Midbrain (tissue), 1 donor: ENCODE measurements at regions not wholly inside any gene's neighbourhood (a gene's known extent, or its start where the extent isn't known, plus 50 kb on each side); places are given as distances from the start of the nearest gene placed in this dataset.
"Not testable (repeated sequence)": the region's sequence is repeated elsewhere in the genome, so short reads cannot be mapped to it uniquely, and the experiment has no call there.

Source experiments
- DNase-seq: peaks from one replicate; lab custom pipeline; 2025; lab: John Stamatoyannopoulos, UW

DNA sequence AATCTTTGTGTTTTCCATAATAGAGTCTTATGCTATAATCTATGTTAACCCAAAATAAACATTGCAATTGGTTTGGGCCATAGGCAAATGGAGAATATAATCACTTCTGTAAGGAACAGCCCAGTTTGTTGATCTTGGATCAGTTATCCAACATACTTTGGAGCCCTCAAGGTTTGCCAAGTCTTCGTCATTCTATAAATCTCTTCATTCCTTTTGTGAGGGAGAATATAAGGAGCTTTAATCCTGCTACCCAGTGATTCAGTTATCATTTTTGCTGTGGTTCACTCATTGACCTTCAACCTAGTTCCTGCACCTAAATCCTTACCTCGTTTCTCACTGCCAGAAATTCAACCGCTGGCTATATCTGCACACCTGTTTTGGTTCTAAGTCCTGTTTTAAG is 500.3 kb upstream of the PTCHD4 start:
- DNase-seq, result no peak

DNA sequence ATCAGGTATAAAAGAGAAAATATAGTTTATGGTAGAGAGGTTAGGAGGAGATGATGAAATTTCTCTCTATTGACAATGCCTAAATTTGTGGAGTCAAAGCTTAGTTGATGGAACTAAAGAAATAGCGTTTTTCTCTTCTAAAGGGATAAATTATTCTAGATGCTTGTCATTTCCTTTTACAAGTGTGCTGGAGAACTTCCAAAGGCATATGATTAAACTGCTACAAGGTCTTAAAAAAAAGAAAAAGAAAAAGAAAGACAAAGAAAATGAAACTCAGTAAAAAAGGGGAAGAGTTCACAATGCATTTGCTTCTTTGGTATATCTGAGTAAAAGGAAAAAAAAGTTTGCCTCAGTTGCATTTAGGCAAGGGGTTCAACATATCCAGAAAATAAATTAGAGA is 499.8 kb upstream of the PTCHD4 start:
- no peak for DNase-seq

DNA sequence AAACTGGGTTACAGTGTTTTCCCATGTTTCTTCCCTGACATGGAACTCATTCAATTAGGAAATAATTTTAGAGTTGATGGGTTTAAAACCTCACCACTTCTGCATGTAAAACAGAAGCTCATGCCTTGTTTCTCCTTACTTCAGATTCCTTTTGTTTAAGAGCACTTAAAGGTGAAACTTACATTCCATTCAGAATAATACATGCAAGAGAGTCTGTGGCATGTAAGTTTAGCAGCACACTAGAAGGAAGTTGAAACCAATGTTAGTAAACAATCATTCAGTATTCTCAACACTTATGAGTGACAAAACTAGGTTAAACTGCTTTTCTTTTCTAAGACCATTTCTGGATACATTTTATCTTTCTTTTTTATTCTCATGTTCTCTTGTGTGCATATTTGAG is 495.6 kb upstream of the PTCHD4 start:
- DNase-seq, result no peak

DNA sequence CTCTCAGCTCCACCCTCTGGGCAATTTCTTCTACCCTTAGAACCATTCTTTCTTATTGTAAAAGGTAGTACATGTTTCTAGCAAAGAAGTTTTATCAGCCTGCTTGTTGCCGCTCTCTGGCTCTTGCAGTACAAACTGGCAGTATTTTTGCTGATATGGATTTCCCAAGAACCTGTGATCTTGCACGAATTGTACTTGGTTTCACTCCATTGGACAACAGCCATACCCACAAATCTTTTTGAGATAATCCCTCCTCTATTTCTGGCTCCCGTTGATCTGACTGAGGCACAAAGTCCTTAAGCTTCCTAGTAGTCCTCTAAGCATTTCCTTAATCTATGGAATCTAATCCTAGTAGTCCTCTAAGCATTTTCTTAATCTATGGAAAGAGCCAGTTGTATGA is 487.0 kb upstream of the PTCHD4 start:
- no peak for DNase-seq

DNA sequence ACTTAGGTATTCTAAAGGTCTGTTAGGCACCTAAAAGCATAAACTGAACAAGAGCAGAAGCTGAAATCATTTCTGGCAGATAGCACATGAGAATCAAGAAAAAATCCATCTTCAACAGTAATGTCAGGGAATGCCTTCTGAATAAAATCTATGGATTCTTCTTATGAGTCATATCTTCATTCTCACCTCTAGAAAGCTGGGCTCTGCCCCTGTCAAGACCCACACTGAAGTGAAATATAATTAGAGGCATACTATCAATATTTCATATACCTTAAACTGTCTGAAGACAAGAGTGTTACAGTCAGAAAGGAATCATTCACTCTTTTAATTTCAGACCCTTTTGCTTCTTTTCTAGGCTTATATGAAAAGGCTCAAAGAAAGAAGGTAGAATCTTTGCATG is 485.8 kb upstream of the PTCHD4 start:
- no peak for DNase-seq

DNA sequence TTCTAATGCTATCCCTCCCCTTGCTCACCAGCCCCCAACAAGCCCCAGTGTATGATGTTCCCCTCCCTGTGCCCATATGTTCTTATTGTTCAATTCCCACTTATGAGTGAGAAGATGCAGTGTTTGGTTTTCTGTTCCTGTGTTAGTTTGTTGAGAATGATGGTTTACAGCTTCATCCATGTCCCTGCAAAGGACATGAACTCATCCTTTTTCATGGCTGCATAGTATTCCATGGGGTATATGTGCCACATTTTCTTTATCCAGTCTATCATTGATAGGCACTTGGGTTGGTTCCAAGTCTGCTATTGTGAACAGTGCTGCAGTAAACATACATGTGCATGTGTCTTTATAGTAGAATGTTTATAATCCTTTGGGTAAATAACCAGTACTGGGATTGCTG is 480.2 kb upstream of the PTCHD4 start:
- not testable (repeated sequence) for DNase-seq

DNA sequence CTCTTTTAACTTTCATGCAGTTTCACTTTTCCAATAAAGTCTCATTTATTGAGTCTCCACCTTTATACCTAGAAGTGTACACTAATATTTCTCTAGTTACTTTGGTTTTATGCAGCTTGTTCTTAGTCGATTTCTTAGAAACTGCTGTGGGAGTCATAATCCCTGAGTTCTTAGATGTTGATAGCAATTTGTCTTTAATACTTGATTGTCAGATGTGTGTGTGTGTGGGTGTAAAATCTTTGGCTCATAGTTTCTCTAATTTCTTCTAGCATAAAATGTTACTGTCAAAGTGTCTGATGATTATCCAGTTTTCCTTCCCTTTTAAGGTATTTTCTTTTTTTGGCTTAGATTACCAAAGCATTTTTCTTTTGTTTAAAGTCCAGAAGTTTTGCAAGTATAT is 473.8 kb upstream of the PTCHD4 start:
- DNase-seq, result no peak

DNA sequence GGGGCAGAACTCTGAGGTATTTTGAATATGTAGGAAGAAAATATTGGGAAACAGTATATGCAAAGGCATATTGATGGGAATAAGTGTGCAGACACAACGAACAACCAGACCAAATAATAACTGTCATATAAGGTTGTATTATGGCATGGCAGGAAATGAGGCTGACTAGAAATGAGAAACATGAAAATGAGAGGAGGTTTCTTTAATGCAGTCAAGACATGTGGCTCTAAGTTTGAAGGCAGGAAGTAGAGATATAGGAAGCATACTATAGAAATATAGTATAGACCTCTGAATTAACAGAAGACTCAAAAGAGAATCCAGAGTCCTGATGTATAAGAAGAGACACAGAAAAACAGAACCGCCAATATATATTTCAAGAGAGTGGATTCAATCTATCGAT is 459.7 kb upstream of the PTCHD4 start:
- no peak for DNase-seq

DNA sequence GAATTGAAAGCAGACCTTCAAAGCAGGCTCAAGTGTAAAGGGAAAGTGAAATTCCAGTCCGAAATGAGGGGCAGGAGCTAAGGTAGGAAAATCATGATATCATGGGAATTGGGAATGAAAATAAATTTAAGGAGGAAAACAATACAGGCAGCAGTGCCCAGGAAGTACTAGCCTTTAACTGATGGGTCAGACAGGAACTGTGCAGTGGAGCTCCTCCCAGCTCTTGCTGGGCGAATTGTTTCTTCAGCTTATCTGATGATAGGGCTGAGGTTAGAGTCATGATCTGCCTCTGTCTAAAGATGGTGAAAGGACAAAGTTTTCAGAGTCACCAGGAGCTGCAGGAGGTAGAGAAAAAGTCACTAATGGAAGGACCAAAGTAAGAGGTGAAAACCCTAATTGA is 457.9 kb upstream of the PTCHD4 start:
- no peak for DNase-seq

DNA sequence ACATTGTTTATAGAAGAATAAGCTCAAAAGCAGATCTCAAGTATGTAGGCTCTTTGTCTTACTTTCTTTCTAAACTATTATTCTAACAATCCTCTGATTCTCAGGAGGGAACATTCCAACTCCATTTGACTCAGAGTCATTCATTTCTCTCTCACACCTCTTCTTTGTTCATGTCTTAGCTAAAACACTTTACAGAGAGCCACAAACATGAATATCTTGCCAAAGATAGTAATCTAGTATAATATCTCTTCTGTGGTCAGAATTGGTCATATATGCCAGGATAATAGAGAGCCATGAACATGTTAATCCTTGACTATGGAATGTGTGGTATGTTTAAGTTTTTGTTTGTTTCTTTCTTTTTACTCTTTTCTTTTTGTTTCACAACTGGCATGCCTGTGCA is 456.0 kb upstream of the PTCHD4 start:
- no peak for DNase-seq

DNA sequence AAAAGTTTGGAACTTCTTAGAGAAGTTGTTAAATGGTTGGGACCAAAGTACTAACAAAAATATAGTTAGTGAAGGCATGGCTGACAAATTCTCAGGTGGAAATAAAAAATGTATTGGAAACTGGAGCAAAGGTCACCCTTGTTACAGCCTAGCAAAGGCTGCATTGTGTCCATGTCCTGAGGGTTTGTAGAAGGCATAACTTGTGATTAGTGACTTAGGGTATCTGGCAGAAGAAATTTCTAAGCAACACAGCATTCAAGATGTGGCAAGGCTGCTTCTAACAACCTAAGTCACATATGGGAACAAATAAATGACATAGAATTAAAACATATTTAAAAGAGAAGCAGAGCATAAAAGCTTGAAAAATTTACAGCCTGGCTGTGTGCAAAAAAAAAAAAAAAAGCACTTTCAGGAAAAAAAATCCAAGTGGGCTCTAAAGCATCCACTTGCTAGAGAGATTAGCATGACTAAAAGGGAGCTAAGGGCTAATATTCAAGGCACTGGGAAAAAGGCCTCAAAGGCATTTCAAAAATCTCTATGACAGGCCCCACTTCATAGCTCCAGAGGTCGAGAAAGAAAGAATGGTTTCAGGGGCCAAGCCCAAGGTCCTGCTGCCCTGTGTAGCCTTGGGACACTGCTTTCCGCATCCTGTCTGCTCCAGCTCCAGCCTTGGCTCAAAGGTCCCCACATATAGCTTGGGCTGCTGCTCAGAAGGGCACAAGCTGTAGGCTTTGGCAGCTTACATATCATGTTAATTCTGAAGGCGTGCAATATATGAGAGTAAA is 453.2 kb upstream of the PTCHD4 start:
- DNase-seq, result no peak

DNA sequence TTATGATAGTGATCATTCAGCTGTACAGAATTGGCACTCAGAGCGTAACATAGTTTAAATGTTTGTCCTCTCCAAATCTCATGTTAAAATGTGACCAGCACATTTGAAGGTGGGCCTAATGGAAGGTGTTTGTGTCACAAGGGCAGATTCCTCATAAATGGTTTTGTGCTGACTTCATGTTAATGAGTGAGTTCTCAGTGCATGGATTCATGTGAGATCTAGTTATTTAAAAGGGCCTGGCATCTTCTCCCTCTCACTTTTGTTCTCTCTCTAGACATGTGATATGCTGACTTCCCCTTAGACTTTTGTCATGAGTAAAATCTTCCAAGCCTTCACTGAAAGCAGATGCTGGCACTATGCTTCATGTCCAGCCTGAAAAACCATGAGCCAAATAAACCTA is 452.4 kb upstream of the PTCHD4 start:
- DNase-seq, result no peak

DNA sequence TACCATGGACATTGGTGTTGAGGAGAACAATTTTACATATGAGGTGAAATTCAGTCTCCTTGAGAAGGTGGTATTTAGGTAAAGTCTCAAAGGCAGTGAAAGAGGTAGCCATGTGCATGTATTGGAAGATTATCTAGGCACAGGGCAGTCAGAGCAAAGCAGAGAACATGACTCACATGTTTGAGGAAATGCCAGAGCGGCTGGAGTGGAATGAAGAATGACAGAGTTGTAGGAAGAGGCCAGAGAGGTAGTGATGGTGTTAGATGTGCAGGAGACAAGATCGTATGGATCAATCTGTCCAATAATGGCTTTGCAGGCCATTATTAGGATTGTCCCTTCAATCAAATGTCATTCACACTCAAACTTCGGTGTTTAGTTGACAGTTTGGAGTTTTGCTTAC is 449.4 kb upstream of the PTCHD4 start:
- DNase-seq, result no peak

DNA sequence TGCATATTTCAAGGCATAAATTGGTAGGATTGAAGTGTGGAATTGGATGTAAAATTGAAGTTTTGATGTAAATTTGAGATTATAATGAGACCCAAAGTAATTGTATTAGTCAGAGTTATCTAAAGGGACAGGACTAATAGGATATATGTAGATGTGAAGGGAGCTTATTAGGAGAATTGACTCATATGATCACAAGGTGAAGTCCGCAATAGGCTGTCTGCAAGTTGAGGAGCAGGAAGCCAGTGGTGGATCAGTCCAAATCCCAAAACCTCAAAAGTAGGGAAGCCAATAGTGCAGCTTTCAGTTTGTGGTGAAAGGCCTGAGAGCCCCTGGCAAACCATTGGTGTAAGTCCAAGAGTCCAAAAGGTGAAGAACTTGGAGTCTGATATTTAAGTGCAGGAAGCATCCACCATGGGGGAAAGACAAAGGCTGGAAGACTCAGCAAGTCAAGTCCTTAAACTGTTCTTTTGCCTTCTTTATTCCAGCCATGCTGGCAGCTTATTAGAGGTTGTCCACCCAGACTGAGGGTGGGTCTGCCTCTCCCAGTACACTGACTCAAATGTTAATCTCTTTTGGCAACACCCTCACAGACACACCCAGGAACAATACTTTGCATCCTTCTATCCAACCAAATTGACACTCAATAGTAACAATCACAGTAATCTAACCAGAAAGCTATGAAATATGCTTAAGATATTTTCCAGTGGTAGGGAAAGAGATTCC is 442.6 kb upstream of the PTCHD4 start:
- no peak for DNase-seq

DNA sequence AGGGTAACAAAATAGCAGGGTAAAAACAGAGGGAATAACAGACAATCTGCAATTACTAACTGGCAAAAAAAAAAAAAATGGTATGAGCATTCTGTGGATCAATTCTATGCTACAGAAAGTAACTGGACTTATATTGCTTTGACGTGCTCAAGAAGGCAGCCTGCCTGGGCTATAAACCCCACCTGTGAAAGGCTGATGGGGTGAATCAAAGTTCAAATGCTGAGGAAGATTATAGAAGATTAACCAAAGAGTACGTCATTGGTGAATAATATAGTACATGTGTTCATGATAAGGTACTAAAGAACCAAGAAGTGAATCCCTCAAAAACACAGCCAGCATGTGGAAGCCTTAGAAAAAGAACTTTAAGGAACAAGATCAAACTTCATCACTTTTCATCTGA is 441.9 kb upstream of the PTCHD4 start:
- no peak for DNase-seq

DNA sequence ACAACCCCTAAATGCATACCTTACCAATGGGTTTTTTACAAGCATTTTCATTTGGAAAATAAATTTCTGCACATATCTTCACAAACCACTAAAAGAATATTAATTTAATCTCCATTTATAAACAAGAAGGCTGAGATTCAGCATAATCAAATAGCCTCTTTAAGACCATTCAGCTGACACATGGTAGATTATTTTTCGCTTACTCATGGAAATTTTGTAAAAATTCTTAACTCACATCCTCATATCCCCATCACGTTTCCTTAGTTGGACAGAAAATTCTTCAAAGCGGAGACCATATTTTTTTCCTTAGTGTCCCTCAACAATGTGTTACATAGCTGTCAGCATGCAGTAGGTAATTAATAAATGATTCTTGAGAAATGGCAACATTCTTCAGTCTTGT is 439.6 kb upstream of the PTCHD4 start:
- DNase-seq, result no peak

DNA sequence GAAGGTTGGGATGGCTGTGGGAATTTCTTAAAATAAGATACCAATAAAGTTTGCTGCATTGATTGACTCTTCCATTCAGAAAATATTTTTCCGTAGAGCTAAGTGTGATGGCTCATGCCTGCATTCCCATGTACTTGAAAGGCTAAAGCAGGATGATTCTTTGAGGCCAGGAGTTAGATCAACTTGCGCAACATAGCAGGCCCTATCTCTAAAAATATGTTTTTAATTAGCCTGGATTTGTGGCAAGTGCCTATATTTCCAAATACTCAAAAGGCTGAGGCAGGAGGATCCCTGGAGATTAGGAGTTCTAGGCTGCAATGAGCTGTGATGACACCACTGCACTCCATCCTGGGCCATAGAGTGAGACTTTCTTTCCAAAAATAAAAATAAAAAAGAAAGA is 431.2 kb upstream of the PTCHD4 start:
- DNase-seq, result no peak

DNA sequence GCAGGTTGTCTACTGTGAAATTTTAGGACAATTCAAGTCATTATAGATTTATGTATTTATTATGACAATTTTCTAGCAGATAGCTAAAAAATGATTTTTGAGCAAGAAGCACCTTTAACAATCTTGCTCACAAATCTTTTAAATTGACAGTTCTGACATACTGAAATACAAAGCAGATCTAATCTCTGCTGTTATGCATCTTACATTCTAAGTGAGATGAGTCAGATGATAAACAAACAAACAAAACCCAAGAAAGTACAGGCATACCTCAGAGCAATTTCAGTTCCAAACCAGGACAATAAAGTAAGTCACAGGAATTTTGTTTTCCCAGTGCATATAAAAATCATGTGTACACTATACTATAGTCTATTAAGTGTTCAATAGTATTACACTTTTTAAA is 430.7 kb upstream of the PTCHD4 start:
- DNase-seq, result no peak

DNA sequence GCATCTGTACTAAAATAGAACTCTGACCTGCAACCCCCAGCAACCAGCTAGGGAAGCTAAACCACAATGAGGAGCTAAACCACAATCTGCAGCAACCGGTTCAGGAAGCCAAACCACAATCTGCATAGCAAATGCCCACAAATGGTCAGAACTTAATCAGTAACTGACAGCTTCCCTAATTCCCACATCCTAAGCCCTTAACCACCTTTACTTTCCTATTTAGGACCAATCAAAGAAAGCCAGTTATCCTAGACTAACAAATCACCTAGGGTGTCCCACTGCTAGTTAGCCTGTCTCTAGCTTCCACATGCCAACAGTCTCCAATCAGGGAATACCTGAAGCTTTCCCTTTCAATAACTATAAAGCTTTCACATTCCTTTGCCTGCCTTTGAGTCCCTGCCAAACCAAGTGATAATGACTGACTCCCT is 424.6 kb upstream of the PTCHD4 start:
- no peak for DNase-seq

DNA sequence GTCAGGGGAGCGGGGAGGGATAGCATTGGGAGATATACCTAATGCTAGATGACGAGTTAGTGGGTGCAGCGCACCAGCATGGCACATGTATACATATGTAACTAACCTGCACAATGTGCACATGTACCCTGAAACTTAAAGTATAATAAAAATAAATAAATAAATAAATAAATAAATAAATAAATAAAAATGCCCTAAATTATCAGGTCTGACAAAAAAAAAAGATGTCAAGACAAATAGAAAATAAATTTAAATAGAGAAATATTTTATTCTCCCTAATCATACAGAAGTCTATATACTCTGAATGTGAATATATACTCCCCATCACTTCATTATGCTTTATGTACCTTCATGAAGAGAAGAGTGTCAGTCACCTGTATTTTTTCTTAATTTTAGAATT is 420.0 kb upstream of the PTCHD4 start:
- DNase-seq, result not testable (repeated sequence)

DNA sequence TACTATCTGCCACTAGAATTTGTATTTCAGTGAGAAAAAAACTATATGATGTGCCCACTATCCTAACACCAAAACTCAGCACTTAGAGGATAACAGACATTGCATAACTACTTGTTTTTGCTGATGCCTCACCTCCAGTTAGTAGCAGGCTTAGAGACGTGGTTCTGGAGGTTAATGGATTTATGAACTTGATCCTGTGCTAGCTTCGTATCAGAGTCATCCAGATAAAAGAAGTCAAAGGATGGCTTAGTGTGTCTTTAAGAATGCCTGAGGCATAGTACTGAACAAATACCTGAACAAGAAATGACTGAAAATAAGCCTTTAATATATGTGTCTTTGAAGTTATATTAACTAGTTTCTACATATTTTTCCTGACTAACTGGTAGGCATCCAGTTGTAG is 414.9 kb upstream of the PTCHD4 start:
- no peak for DNase-seq

DNA sequence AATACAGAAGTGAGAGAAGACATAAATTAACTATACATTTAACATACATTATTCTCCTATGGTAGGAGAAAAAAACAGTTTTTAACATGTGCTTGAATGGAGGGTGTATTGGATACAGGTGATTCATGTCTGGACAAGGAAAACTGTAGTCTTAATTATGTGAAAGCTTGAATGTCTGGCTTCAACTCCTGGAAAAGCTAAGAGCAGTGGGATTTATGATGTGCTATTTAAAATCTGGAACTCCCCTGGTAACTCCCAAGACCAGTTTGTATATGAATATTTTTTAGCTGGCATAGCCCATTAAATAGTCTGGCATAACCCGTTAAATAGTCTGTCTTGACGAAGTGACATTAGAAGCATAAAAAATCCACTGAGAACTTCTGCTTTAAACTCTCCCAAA is 410.0 kb upstream of the PTCHD4 start:
- DNase-seq, result no peak

DNA sequence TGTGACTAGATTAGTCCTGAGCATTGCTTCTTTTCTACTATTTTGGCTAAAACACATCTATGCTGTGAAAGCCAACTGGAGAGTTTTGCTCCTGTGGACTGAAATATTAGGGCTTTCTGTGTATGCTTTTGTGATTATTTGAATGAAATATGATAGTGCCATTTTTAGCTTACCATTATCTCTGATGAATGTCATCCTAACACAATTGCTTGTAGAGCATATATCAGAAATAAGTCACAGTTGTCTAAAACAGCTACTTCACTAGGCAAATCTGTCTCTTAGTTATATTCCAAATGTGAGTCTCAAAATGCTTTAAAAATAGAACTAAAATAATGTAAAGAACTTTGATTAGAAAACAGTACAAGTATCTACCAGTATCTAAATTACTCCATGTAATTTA is 401.4 kb upstream of the PTCHD4 start:
- DNase-seq, result no peak

DNA sequence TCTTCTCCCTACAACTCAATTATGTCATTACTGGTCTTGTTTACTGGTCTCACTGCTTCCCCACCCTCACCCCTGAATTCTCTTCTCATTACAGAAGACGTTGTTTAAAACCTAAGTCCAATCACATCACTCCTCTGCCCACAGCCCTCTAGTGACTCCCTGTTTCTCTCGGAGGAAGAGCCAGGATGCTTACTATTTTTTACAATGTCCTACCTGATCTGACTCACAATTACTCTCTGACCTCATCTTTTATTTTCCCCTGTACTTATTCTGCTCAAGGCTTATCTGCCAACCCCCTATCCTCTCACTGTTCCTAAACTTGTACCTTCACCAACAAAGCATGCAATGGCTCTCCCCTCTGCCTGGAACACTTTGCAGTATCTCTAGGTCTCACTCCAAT is 400.4 kb upstream of the PTCHD4 start:
- no peak for DNase-seq
